ENCODE measurements at regions not wholly inside any gene's neighbourhood (a gene's known extent, or its start where the extent isn't known, plus 50 kb on each side); places are given as distances from the start of the nearest gene placed in this dataset.
"Not testable (repeated sequence)": the region's sequence is repeated elsewhere in the genome, so short reads cannot be mapped to it uniquely, and the experiment has no call there.

- TF ChIP-seq CTCF, POLR2A (IDR thresholded peaks at IDR 0.05): not testable (repeated sequence)
Measured at GRCh38 chr16:86233506-86233905, 276.8 kb upstream of the FOXF1 start.
